K562 (cell line): ENCODE measurements at regions not wholly inside any gene's neighbourhood (a gene's known extent, or its start where the extent isn't known, plus 50 kb on each side); places are given as distances from the start of the nearest gene placed in this dataset.

Experiments
- ATAC-seq: fragments of 200-7000 bp; cut with Tn5 transposase; 3 replicates; pipeline ENCODE4 v1.9.1; 2020; ENCODE audit warnings: moderate library complexity
- BruUV-seq: library from RNA; stranded (reverse); fragments of 400-500 nt; replicated peaks from 2 replicates; lab custom pipeline; 2021; lab: Mats Ljungman, UMichigan
- CTCF ChIA-PET: fragments of 300-600 bp; formaldehyde crosslinking; extraction: SDS; loops from one replicate; lab custom pipeline; 2021; ENCODE audit warnings: low intra/inter-chr PET ratio; lab: Yijun Ruan, JAX
- POLR2A ChIA-PET: fragments of 300-600, 350-650 bp; sonication (Branson Sonifier 250); formaldehyde crosslinking; extraction: SDS; loops from one replicate; lab custom pipeline; 2021; ENCODE audit warnings: antibody characterized with exemption, inconsistent platforms; lab: Yijun Ruan, JAX
- DNase-seq, 4 experiments: peaks; one replicate each; pipeline versions ENCODE4 v3.0.0 to v3.0.0-alpha.2; 2011 to 2018; ENCODE audit warnings: low spot score in 3 of 4, mixed read lengths in 3 of 4; ENCODE audit errors: extremely low read depth in 1 of 4
- FAIRE-seq: peaks from 2 replicates; lab custom pipeline; 2011; peaks lifted over from hg19 to GRCh38; lab: Jason Lieb, UNC
- H2AFZ ChIP-seq: 2 replicates; pipeline ENCODE4 v1.6.0; 2011; ENCODE audit warnings: low read depth, low read length, control low read depth, inconsistent platforms
- H3K27ac ChIP-seq: fragments of 200-600 bp; 3 replicates; pipeline ENCODE4 v1.8.0; 2011; ENCODE audit warnings: low read depth, mild to moderate bottlenecking, control low read depth, inconsistent platforms, low read length, moderate library complexity, mixed read lengths; ENCODE audit errors: extremely low read depth
- H3K27me3 ChIP-seq, 2 experiments: fragments of 300-600 bp in 1 of 2; 2 replicates in 1 of 2; 3 replicates in 1 of 2; pipeline versions ENCODE4 v1.6.0 to v1.8.0; 2011; ENCODE audit warnings: inconsistent platforms in 2 of 2, low read length in 2 of 2, mild to moderate bottlenecking in 1 of 2, mixed read lengths in 1 of 2, moderate library complexity in 1 of 2; ENCODE audit not compliant: control insufficient read depth in 2 of 2, insufficient read depth in 2 of 2
- H3K36me3 ChIP-seq: fragments of 300-600 bp; 3 replicates; pipeline ENCODE4 v1.8.0; 2011; ENCODE audit warnings: mild to moderate bottlenecking, low read length, inconsistent platforms; ENCODE audit not compliant: control insufficient read depth, insufficient read depth
- H3K4me1 ChIP-seq, 2 experiments: fragments of 200-600 bp in 1 of 2; replicated peaks in 1 of 2; 2 replicates in 1 of 2; 3 replicates in 1 of 2; pipeline versions ENCODE4 v1.5.1 to v1.8.0; 2011; ENCODE audit warnings: inconsistent platforms in 2 of 2, low read length in 2 of 2, mild to moderate bottlenecking in 1 of 2, mixed read lengths in 1 of 2, moderate library complexity in 1 of 2; ENCODE audit not compliant: control insufficient read depth in 2 of 2, insufficient read depth in 2 of 2
- H3K4me2 ChIP-seq: 2 replicates; pipeline ENCODE4 v1.6.1; 2011; ENCODE audit warnings: low read length, control low read depth, inconsistent platforms, mixed read lengths; ENCODE audit not compliant: insufficient read depth
- H3K4me3 ChIP-seq: fragments of 200-600 bp; sonication (generic), shearing (Covaris generic); 2 replicates; pipeline ENCODE4 v1.5.1; 2016; ENCODE audit warnings: control low read depth, inconsistent platforms
- H3K79me2 ChIP-seq: fragments of 200-600 bp; 3 replicates; pipeline ENCODE4 v1.8.0; 2011; ENCODE audit warnings: low read length, inconsistent platforms; ENCODE audit not compliant: control insufficient read depth, insufficient read depth
- H3K9ac ChIP-seq, 2 experiments: 2 replicates each; pipeline versions ENCODE4 v1.6.0 to v1.6.1; 2011; ENCODE audit warnings: low read depth in 2 of 2, low read length in 2 of 2, control low read depth in 1 of 2, inconsistent platforms in 1 of 2, mild to moderate bottlenecking in 1 of 2, mixed read lengths in 1 of 2; ENCODE audit not compliant: insufficient read depth in 1 of 2
- H3K9me1 ChIP-seq: one replicate; pipeline ENCODE4 v1.6.0; 2011; ENCODE audit warnings: inconsistent platforms, mild to moderate bottlenecking, low read length, moderate library complexity; ENCODE audit not compliant: control insufficient read depth, insufficient read depth
- H3K9me3 ChIP-seq: replicated peaks from 2 replicates; pipeline ENCODE4 v1.5.1; 2011; ENCODE audit warnings: low read depth, low read length, inconsistent platforms; ENCODE audit not compliant: control insufficient read depth, insufficient read depth
- H4K20me1 ChIP-seq: replicated peaks from 2 replicates; pipeline ENCODE4 v1.6.1; 2011; ENCODE audit warnings: low read length, inconsistent platforms, mixed read lengths; ENCODE audit not compliant: control insufficient read depth, insufficient read depth
- E2F5 ChIP-seq: sonication (generic); formaldehyde crosslinking; IDR thresholded peaks from 2 replicates; pipeline ENCODE4 v1.8.0; 2022; ENCODE audit warnings: mild to moderate bottlenecking, missing genetic modification reagents
- GABPB1 ChIP-seq: sonication (generic); formaldehyde crosslinking; IDR thresholded peaks from 2 replicates; pipeline ENCODE4 v1.8.0; 2022; ENCODE audit warnings: mild to moderate bottlenecking, missing genetic modification reagents
- MEF2D ChIP-seq: conservative IDR thresholded peaks from 2 replicates; pipeline ENCODE4 v1.6.1; 2016; ENCODE audit warnings: low read depth, missing genetic modification characterization, missing compliant biosample characterization
- USF1 ChIP-seq: sonication (generic); formaldehyde crosslinking; IDR thresholded peaks from 2 replicates; pipeline ENCODE4 v1.9.0; 2022; ENCODE audit warnings: mild to moderate bottlenecking, missing genetic modification reagents
- ZNF696 ChIP-seq: fragments of 250-450 bp; sonication (Bioruptor Pico); conservative IDR thresholded peaks from 2 replicates; pipeline ENCODE4 v1.4.0; 2020; ENCODE audit warnings: mild to moderate bottlenecking, moderate library complexity
- WGBS: fragments of 100-300 bp; shearing (Covaris generic); methylation state at CpG from one replicate; pipeline ENCODE4 v1.1.6; 2016; ENCODE audit warnings: low coverage, mixed read lengths; ENCODE audit not compliant: insufficient coverage; ENCODE audit errors: missing lambda C conversion rate; 5-methylcytosine and 5-hydroxymethylcytosine counted together
- in situ Hi-C: fragments of 300-500 bp; cut with MboI; formaldehyde crosslinking; loops from 4 replicates; pipeline ENCODE4 v1.15.0; 2018; ENCODE audit warnings: inconsistent platforms, mixed read lengths
- intact Hi-C: fragments of 100-400 bp; cut with micrococcal nuclease; formaldehyde crosslinking; loops from 2 replicates; pipeline ENCODE4 v1.14.2; 2022

GRCh38 chr3:43856761-43857160 is 166.0 kb downstream of the ABHD5 start:
- POLR2A ChIA-PET, result interaction anchor here (1.3 to 1.7 kb wide), 2 partner anchors 8 to 18 kb away, joined by 4 to 6 read pairs; no protein-coding TSS in a partner anchor
- intact Hi-C loops, result no loop called here

More at GRCh38 chr3:43856761-43857160, 166.0 kb downstream of the ABHD5 start:
- TF ChIP-seq USF1 (CRISPR knock-in tag) (no peak), GABPB1 (CRISPR knock-in tag) (no peak), E2F5 (CRISPR knock-in tag) (no peak), MEF2D (tag) (no peak), ZNF696 (CRISPR knock-in tag) (no peak)
- Histone ChIP-seq H3K27ac (no peak overlapping the region), H3K9me3 (no peaks in the 10 kb centered on the region), H2AFZ (no peak overlapping the region), H3K27me3 (peaks cover 15 to 54% of the 10 kb centered on the region in 2 experiments; a peak in 3 of 5 replicates), H3K36me3 (no peaks in the 10 kb centered on the region), H3K4me1 (0 out of 5 replicates have a peak, but pooled peaks cover 0 to 2% of the 10 kb centered on the region in 2 experiments), H4K20me1 (peaks cover 6% of the 10 kb centered on the region; the same call in 1 of the 2 replicates), H3K9ac (no peak overlapping the region), H3K79me2 (no peaks in the 10 kb centered on the region), H3K9me1 (no peaks in the 10 kb centered on the region), H3K4me2 (no peak overlapping the region), H3K4me3 (no peak overlapping the region)
- DNase-seq (no peak), FAIRE-seq (no peak), ATAC-seq (no peak)
- CTCF ChIA-PET, result no interaction called here
- BruUV-seq, result no TSS peak
- in situ Hi-C loops, result no loop called here
- 0% methylated on average over 5 of the region's 5 CpGs for WGBS
